ENCODE measurements at regions not wholly inside any gene's neighbourhood (a gene's known extent, or its start where the extent isn't known, plus 50 kb on each side); places are given as distances from the start of the nearest gene placed in this dataset.
"Not testable (repeated sequence)": the region's sequence is repeated elsewhere in the genome, so short reads cannot be mapped to it uniquely, and the experiment has no call there.

GRCh38 chrX:122252454-122252853 lies 931.6 kb upstream of the GRIA3 start:
- Histone ChIP-seq H3K9me3 (ENCODE audit: control insufficient read depth in 2 of 2, insufficient read depth in 1 of 2, low read depth in 1 of 2, low read length in 1 of 2) (no peaks in the 10 kb centered on the region), H3K27me3 (ENCODE audit: control insufficient read depth in 3 of 3, insufficient read depth in 3 of 3, low read length in 3 of 3) (no peaks in the 10 kb centered on the region), H3K4me3 (ENCODE audit: low read depth in 1 of 3, low read length in 3 of 3) (no peak overlapping the region), H3K36me3 (ENCODE audit: control insufficient read depth in 3 of 3, insufficient read depth in 2 of 3, low read depth in 1 of 3, low read length in 3 of 3) (no peaks in the 10 kb centered on the region), H3K27ac (ENCODE audit: low read depth in 1 of 3, low read length in 2 of 3) (no peak overlapping the region), H3K4me1 (ENCODE audit: control insufficient read depth in 3 of 3, insufficient read depth in 2 of 3, low read depth in 1 of 3, low read length in 2 of 3) (no peaks in the 10 kb centered on the region)
- WGBS, 3 donors: 69 to 85% (median 75%) methylated on average over 5 of the region's 5 CpGs
- no peak for FAIRE-seq
- no peak for DNase-seq

GRCh38 chrX:122268353-122268752 lies 915.7 kb upstream of the GRIA3 start:
- no peak overlapping the region for H3K4me3 ChIP-seq (ENCODE audit: low read depth in 1 of 3, low read length in 3 of 3)
- no peak for DNase-seq
- no peaks in the 10 kb centered on the region for H3K4me1 ChIP-seq (ENCODE audit: control insufficient read depth in 3 of 3, insufficient read depth in 2 of 3, low read depth in 1 of 3, low read length in 2 of 3)
- H3K27me3 ChIP-seq (ENCODE audit: control insufficient read depth in 3 of 3, insufficient read depth in 3 of 3, low read length in 3 of 3): no peaks in the 10 kb centered on the region
- H3K27ac ChIP-seq (ENCODE audit: low read depth in 1 of 3, low read length in 2 of 3): no peak overlapping the region
- FAIRE-seq: no peak
- H3K9me3 ChIP-seq (ENCODE audit: control insufficient read depth in 2 of 2, insufficient read depth in 1 of 2, low read depth in 1 of 2, low read length in 1 of 2): peaks cover 2 to 8% of the 10 kb centered on the region in 2 donors
- no peaks in the 10 kb centered on the region for H3K36me3 ChIP-seq (ENCODE audit: control insufficient read depth in 3 of 3, insufficient read depth in 2 of 3, low read depth in 1 of 3, low read length in 3 of 3)

- H3K4me1 ChIP-seq (ENCODE audit: control insufficient read depth in 3 of 3, insufficient read depth in 2 of 3, low read depth in 1 of 3, low read length in 2 of 3): no peaks in the 10 kb centered on the region
- no peak overlapping the region for H3K27ac ChIP-seq (ENCODE audit: low read depth in 1 of 3, low read length in 2 of 3)
- FAIRE-seq (no peak), DNase-seq (no peak)
- peaks cover 2 to 8% of the 10 kb centered on the region in 2 donors for H3K9me3 ChIP-seq (ENCODE audit: control insufficient read depth in 2 of 2, insufficient read depth in 1 of 2, low read depth in 1 of 2, low read length in 1 of 2)
- no peaks in the 10 kb centered on the region for H3K27me3 ChIP-seq (ENCODE audit: control insufficient read depth in 3 of 3, insufficient read depth in 3 of 3, low read length in 3 of 3)
- H3K36me3 ChIP-seq (ENCODE audit: control insufficient read depth in 3 of 3, insufficient read depth in 2 of 3, low read depth in 1 of 3, low read length in 3 of 3): no peaks in the 10 kb centered on the region
- no peak overlapping the region for H3K4me3 ChIP-seq (ENCODE audit: low read depth in 1 of 3, low read length in 3 of 3)
Observed at GRCh38 chrX:122269243-122269781, 914.8 kb upstream of the GRIA3 start.

- Histone ChIP-seq H3K27me3 (ENCODE audit: control insufficient read depth in 3 of 3, insufficient read depth in 3 of 3, low read length in 3 of 3) (no peaks in the 10 kb centered on the region), H3K4me1 (ENCODE audit: control insufficient read depth in 3 of 3, insufficient read depth in 2 of 3, low read depth in 1 of 3, low read length in 2 of 3) (no peaks in the 10 kb centered on the region), H3K9me3 (ENCODE audit: control insufficient read depth in 2 of 2, insufficient read depth in 1 of 2, low read depth in 1 of 2, low read length in 1 of 2) (peaks cover 2 to 8% of the 10 kb centered on the region in 2 donors), H3K27ac (ENCODE audit: low read depth in 1 of 3, low read length in 2 of 3) (no peak overlapping the region), H3K36me3 (ENCODE audit: control insufficient read depth in 3 of 3, insufficient read depth in 2 of 3, low read depth in 1 of 3, low read length in 3 of 3) (no peaks in the 10 kb centered on the region), H3K4me3 (ENCODE audit: low read depth in 1 of 3, low read length in 3 of 3) (no peak overlapping the region)
- 82 to 87% (median 85%) methylated on average over 7 of the region's 7 CpGs for WGBS, 3 donors
- no peak for DNase-seq
- FAIRE-seq: no peak
Observed at GRCh38 chrX:122270809-122271494, 913.1 kb upstream of the GRIA3 start.

DNA sequence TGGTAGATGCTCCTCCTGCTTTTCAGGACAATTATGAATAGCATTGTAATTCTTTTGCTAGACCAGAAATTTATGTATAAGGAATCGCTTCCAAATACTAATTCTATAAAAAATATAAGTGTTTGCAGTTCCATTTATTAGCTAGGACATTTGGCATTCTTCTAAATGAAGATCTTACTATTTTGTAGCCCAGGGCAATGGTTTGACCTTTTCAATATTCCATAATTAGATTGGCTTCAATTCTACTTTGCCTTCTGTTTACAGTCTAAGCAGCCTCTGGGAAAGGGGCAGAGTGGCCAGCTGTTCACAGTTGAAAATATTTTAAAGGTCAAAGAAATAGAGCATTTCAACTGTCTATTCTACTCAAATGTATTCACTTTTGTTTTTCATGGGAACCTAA lies 912.1 kb upstream of the GRIA3 start:
- H3K4me1 ChIP-seq (ENCODE audit: control insufficient read depth in 3 of 3, insufficient read depth in 2 of 3, low read depth in 1 of 3, low read length in 2 of 3): no peaks in the 10 kb centered on the region
- FAIRE-seq: no peak
- no peak for DNase-seq

DNA sequence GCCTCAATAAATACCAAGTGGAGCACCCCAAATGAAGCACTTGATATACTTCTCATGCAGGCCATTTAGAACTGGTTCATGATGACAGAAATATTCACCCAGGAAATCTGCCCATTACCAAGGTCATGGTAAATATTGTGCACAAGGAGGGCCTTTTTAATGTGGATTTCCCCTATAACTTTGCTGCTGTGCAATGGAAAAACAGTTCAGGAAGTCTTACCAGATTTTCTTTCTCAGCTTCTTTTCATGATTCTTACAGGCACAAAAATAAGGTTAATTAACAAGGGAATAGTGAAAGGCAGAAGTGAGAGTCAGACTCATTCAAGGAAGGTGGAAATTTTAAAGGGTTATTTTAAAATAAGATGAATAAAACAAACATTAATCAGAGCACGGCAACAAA lies 904.3 kb upstream of the GRIA3 start:
- Histone ChIP-seq H3K27ac (ENCODE audit: low read depth in 1 of 3, low read length in 2 of 3) (no peak overlapping the region), H3K27me3 (ENCODE audit: control insufficient read depth in 3 of 3, insufficient read depth in 3 of 3, low read length in 3 of 3) (no peaks in the 10 kb centered on the region), H3K4me3 (ENCODE audit: low read depth in 1 of 3, low read length in 3 of 3) (no peak overlapping the region), H3K4me1 (ENCODE audit: control insufficient read depth in 3 of 3, insufficient read depth in 2 of 3, low read depth in 1 of 3, low read length in 2 of 3) (no peaks in the 10 kb centered on the region), H3K9me3 (ENCODE audit: control insufficient read depth in 2 of 2, insufficient read depth in 1 of 2, low read depth in 1 of 2, low read length in 1 of 2) (no peaks in the 10 kb centered on the region), H3K36me3 (ENCODE audit: control insufficient read depth in 3 of 3, insufficient read depth in 2 of 3, low read depth in 1 of 3, low read length in 3 of 3) (no peaks in the 10 kb centered on the region)
- 83 to 94% (median 88%) methylated on average over 1 of the region's 1 CpG for WGBS, 3 donors
- FAIRE-seq (no peak), DNase-seq (no peak)

More for the DNA sequence above, 912.1 kb upstream of the GRIA3 start:
- H3K36me3 ChIP-seq (ENCODE audit: control insufficient read depth in 3 of 3, insufficient read depth in 2 of 3, low read depth in 1 of 3, low read length in 3 of 3): no peaks in the 10 kb centered on the region
- 48 to 73% (median 49%) methylated on average over 1 of the region's 1 CpG for WGBS, 3 donors
- H3K27me3 ChIP-seq (ENCODE audit: control insufficient read depth in 3 of 3, insufficient read depth in 3 of 3, low read length in 3 of 3): no peaks in the 10 kb centered on the region
- no peak overlapping the region for H3K27ac ChIP-seq (ENCODE audit: low read depth in 1 of 3, low read length in 2 of 3)
- peaks cover 0 to 4% of the 10 kb centered on the region in 2 donors for H3K9me3 ChIP-seq (ENCODE audit: control insufficient read depth in 2 of 2, insufficient read depth in 1 of 2, low read depth in 1 of 2, low read length in 1 of 2)
- no peak overlapping the region for H3K4me3 ChIP-seq (ENCODE audit: low read depth in 1 of 3, low read length in 3 of 3)

DNA sequence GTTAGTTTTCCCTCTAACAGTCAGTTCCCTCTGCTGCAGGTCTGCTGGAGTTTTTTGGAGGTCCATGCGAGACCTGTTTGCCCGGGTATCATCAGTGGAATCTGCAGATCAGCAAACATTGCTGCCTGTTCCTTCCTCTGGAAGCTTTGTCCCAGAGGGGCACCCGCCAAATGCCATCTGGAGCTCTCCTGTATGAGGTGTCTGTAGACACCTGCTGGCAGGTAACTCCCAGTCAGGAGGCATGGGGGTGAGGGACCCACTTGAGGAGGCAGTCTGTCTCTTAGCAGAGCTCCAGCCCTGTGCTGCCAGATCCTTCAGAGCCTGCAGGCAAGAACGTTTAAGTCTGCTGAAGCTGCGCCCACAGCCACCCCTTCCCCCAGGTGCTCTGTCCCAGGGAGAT lies 884.3 kb upstream of the GRIA3 start:
- DNase-seq; H3K9me3 ChIP-seq (ENCODE audit: control insufficient read depth in 2 of 2, insufficient read depth in 1 of 2, low read depth in 1 of 2, low read length in 1 of 2); H3K27me3 ChIP-seq (ENCODE audit: control insufficient read depth in 3 of 3, insufficient read depth in 3 of 3, low read length in 3 of 3); H3K27ac ChIP-seq (ENCODE audit: low read depth in 1 of 3, low read length in 2 of 3); H3K4me3 ChIP-seq (ENCODE audit: low read depth in 1 of 3, low read length in 3 of 3); FAIRE-seq; H3K36me3 ChIP-seq (ENCODE audit: control insufficient read depth in 3 of 3, insufficient read depth in 2 of 3, low read depth in 1 of 3, low read length in 3 of 3); H3K4me1 ChIP-seq (ENCODE audit: control insufficient read depth in 3 of 3, insufficient read depth in 2 of 3, low read depth in 1 of 3, low read length in 2 of 3): not testable (repeated sequence)
- WGBS, 3 donors: 78 to 86% (median 79%) methylated on average over 5 of the region's 5 CpGs

GRCh38 chrX:122301491-122301890 lies 882.6 kb upstream of the GRIA3 start:
- Histone ChIP-seq H3K9me3 (ENCODE audit: control insufficient read depth in 2 of 2, insufficient read depth in 1 of 2, low read depth in 1 of 2, low read length in 1 of 2) (peaks cover 0 to 2% of the 10 kb centered on the region in 2 donors), H3K27me3 (ENCODE audit: control insufficient read depth in 3 of 3, insufficient read depth in 3 of 3, low read length in 3 of 3) (no peaks in the 10 kb centered on the region), H3K4me1 (ENCODE audit: control insufficient read depth in 3 of 3, insufficient read depth in 2 of 3, low read depth in 1 of 3, low read length in 2 of 3) (no peaks in the 10 kb centered on the region), H3K4me3 (ENCODE audit: low read depth in 1 of 3, low read length in 3 of 3) (no peak overlapping the region), H3K36me3 (ENCODE audit: control insufficient read depth in 3 of 3, insufficient read depth in 2 of 3, low read depth in 1 of 3, low read length in 3 of 3) (no peaks in the 10 kb centered on the region), H3K27ac (ENCODE audit: low read depth in 1 of 3, low read length in 2 of 3) (no peak overlapping the region)
- DNase-seq (no peak), FAIRE-seq (no peak)

GRCh38 chrX:122303761-122304160 lies 880.3 kb upstream of the GRIA3 start:
- H3K4me1 ChIP-seq (ENCODE audit: control insufficient read depth in 3 of 3, insufficient read depth in 2 of 3, low read depth in 1 of 3, low read length in 2 of 3): no peaks in the 10 kb centered on the region
- no peak overlapping the region for H3K4me3 ChIP-seq (ENCODE audit: low read depth in 1 of 3, low read length in 3 of 3)
- no peaks in the 10 kb centered on the region for H3K27me3 ChIP-seq (ENCODE audit: control insufficient read depth in 3 of 3, insufficient read depth in 3 of 3, low read length in 3 of 3)
- no peak overlapping the region for H3K27ac ChIP-seq (ENCODE audit: low read depth in 1 of 3, low read length in 2 of 3)
- H3K9me3 ChIP-seq (ENCODE audit: control insufficient read depth in 2 of 2, insufficient read depth in 1 of 2, low read depth in 1 of 2, low read length in 1 of 2): peaks cover 0 to 2% of the 10 kb centered on the region in 2 donors
- FAIRE-seq: no peak
- DNase-seq: no peak
- H3K36me3 ChIP-seq (ENCODE audit: control insufficient read depth in 3 of 3, insufficient read depth in 2 of 3, low read depth in 1 of 3, low read length in 3 of 3): no peaks in the 10 kb centered on the region
